HepG2 (cell line): ENCODE measurements at regions not wholly inside any gene's neighbourhood (a gene's known extent, or its start where the extent isn't known, plus 50 kb on each side); places are given as distances from the start of the nearest gene placed in this dataset.

Experiments
- ATAC-seq: fragments of 200-7000 bp; cut with Tn5 transposase; 3 replicates; pipeline ENCODE4 v1.9.1; 2020; ENCODE audit warnings: mild to moderate bottlenecking, moderate library complexity
- BruUV-seq: library from RNA; stranded (reverse); fragments of 400-500 nt; replicated peaks from 2 replicates; lab custom pipeline; 2021; lab: Mats Ljungman, UMichigan
- CTCF ChIA-PET: fragments of 300-600 bp; formaldehyde crosslinking; extraction: SDS; loops from one replicate; lab custom pipeline; 2021; ENCODE audit warnings: low total read pairs, inconsistent platforms, low intra/inter-chr PET ratio; lab: Yijun Ruan, JAX
- POLR2A ChIA-PET: fragments of 350-600 bp; sonication (Branson Sonifier 250); formaldehyde crosslinking; loops from one replicate; lab custom pipeline; 2020; ENCODE audit warnings: antibody characterized with exemption, inconsistent platforms; lab: Yijun Ruan, JAX
- DNase-seq: peaks from one replicate; pipeline ENCODE4 v3.0.0-alpha.2; 2015; ENCODE audit warnings: low spot score
- FAIRE-seq: peaks from 3 replicates; lab custom pipeline; 2011; peaks lifted over from hg19 to GRCh38; lab: Jason Lieb, UNC
- H2AFZ ChIP-seq: one replicate; pipeline ENCODE4 v1.6.1; 2011; ENCODE audit warnings: low read length, inconsistent platforms
- H3K27ac ChIP-seq: fragments of 300-600 bp; 3 replicates; pipeline ENCODE4 v1.8.0; 2011; ENCODE audit warnings: mixed run types, mild to moderate bottlenecking, mixed read lengths, low read length, inconsistent platforms; ENCODE audit not compliant: insufficient read depth; ENCODE audit errors: extremely low read length
- H3K27me3 ChIP-seq, 2 experiments: fragments of 200-600 bp in 1 of 2; 2 replicates in 1 of 2; 3 replicates in 1 of 2; pipeline versions ENCODE4 v1.6.0 to v1.8.0; 2011; ENCODE audit warnings: low read length in 2 of 2, mild to moderate bottlenecking in 2 of 2, moderate library complexity in 2 of 2, inconsistent platforms in 1 of 2; ENCODE audit not compliant: insufficient read depth in 2 of 2, control insufficient read depth in 1 of 2
- H3K36me3 ChIP-seq, 2 experiments: fragments of 200-600 bp in 1 of 2; replicated peaks in 1 of 2; 2 replicates in 1 of 2; 3 replicates in 1 of 2; pipeline versions ENCODE4 v1.5.1 to v1.8.0; 2011; ENCODE audit warnings: low read length in 2 of 2, inconsistent platforms in 1 of 2; ENCODE audit not compliant: insufficient read depth in 2 of 2, control insufficient read depth in 1 of 2
- H3K4me1 ChIP-seq: 2 replicates; pipeline ENCODE4 v1.5.1; 2012; ENCODE audit warnings: low read length, inconsistent platforms; ENCODE audit not compliant: insufficient read depth
- H3K4me2 ChIP-seq: 2 replicates; pipeline ENCODE4 v1.6.0; 2011; ENCODE audit warnings: low read depth, low read length, inconsistent platforms
- H3K4me3 ChIP-seq, 3 experiments: fragments of 200-600 bp in 1 of 3; sonication (generic), shearing (Covaris generic) in 1 of 3; replicated peaks in 1 of 3; 2 replicates each; pipeline ENCODE4 v1.5.1; 2011 to 2016; ENCODE audit warnings: low read length in 3 of 3, inconsistent platforms in 2 of 3, low read depth in 2 of 3, mild to moderate bottlenecking in 2 of 3, control low read depth in 1 of 3, mixed read lengths in 1 of 3; ENCODE audit not compliant: insufficient read depth in 1 of 3
- H3K79me2 ChIP-seq: one replicate; pipeline ENCODE4 v1.6.1; 2011; ENCODE audit warnings: low read length, inconsistent platforms; ENCODE audit not compliant: insufficient read depth
- H3K9ac ChIP-seq: 2 replicates; pipeline ENCODE4 v1.6.0; 2011; ENCODE audit warnings: mild to moderate bottlenecking, low read depth, low read length, inconsistent platforms; ENCODE audit not compliant: insufficient read depth
- H3K9me3 ChIP-seq: 2 replicates; pipeline ENCODE4 v1.5.1; 2012; ENCODE audit warnings: mild to moderate bottlenecking, low read length
- H4K20me1 ChIP-seq: 2 replicates; pipeline ENCODE4 v1.6.0; 2011; ENCODE audit warnings: inconsistent platforms, mild to moderate bottlenecking, low read length, moderate library complexity; ENCODE audit not compliant: insufficient read depth
- ATF7 ChIP-seq, 2 experiments: fragments of 450-650 bp in 1 of 2; sonication (generic) in 1 of 2; formaldehyde crosslinking in 1 of 2; IDR thresholded peaks; 2 replicates each; pipeline versions ENCODE4 v1.4.0 to v1.6.1; 2016 to 2020; ENCODE audit warnings: antibody characterized with exemption in 1 of 2, mild to moderate bottlenecking in 1 of 2, missing genetic modification reagents in 1 of 2
- CBX2 ChIP-seq, 2 experiments: fragments of 200-600 bp in 1 of 2; sonication (generic); formaldehyde crosslinking in 1 of 2; IDR thresholded peaks; 2 replicates each; pipeline versions ENCODE4 v1.7.0 to v1.8.1; 2018 to 2022; ENCODE audit warnings: low read depth in 2 of 2, low read length in 1 of 2, mild to moderate bottlenecking in 1 of 2, missing genetic modification reagents in 1 of 2
- EHMT2 ChIP-seq: fragments of 200-600 bp; sonication (generic); IDR thresholded peaks from 2 replicates; pipeline ENCODE4 v1.7.0; 2017; ENCODE audit warnings: antibody characterized with exemption, low read depth, low read length, borderline replicate concordance
- EP300 ChIP-seq, 3 experiments: sonication (generic) in 1 of 3; formaldehyde crosslinking in 1 of 3; IDR thresholded peaks; 2 replicates each; pipeline versions ENCODE4 v1.5.1 to v1.6.1; 2011 to 2020; ENCODE audit warnings: low read depth in 2 of 3, low read length in 2 of 3, borderline replicate concordance in 1 of 3, improper control_type of control experiment in 1 of 3, mild to moderate bottlenecking in 1 of 3, missing genetic modification reagents in 1 of 3, moderate library complexity in 1 of 3
- FOXM1 ChIP-seq: sonication (generic); formaldehyde crosslinking; IDR thresholded peaks from 2 replicates; pipeline ENCODE4 v1.5.0; 2020; ENCODE audit warnings: missing genetic modification reagents
- HIVEP1 ChIP-seq: sonication (generic); formaldehyde crosslinking; IDR thresholded peaks from 2 replicates; pipeline ENCODE4 v1.4.0; 2020; ENCODE audit warnings: mild to moderate bottlenecking, missing genetic modification reagents
- NR2F2 ChIP-seq: IDR thresholded peaks from 2 replicates; pipeline ENCODE4 v1.6.1; 2012; ENCODE audit warnings: low read depth, inconsistent platforms, borderline replicate concordance
- PPARG ChIP-seq: conservative IDR thresholded peaks from 2 replicates; pipeline ENCODE4 v1.6.1; 2016; ENCODE audit warnings: missing biosample characterization, missing genetic modification reagents
- REL ChIP-seq: sonication (generic); formaldehyde crosslinking; conservative IDR thresholded peaks from 2 replicates; pipeline ENCODE4 v1.8.0; 2022; ENCODE audit warnings: mild to moderate bottlenecking, missing genetic modification reagents, moderate library complexity
- RELA ChIP-seq: sonication (generic); formaldehyde crosslinking; IDR thresholded peaks from 2 replicates; pipeline ENCODE4 v1.4.0; 2020; ENCODE audit warnings: missing genetic modification reagents
- RFX1 ChIP-seq: fragments of 450-650 bp; IDR thresholded peaks from 2 replicates; pipeline ENCODE4 v1.6.1; 2017
- TAF15 ChIP-seq: fragments of 200-400 bp; formaldehyde crosslinking; IDR thresholded peaks from one replicate; pipeline ENCODE4 v1.6.1; 2018; ENCODE audit warnings: mild to moderate bottlenecking, low read depth, low read length; ENCODE audit not compliant: poor library complexity, severe bottlenecking
- TGIF2 ChIP-seq: IDR thresholded peaks from 2 replicates; pipeline ENCODE4 v1.6.1; 2016; ENCODE audit warnings: control low read depth, missing compliant biosample characterization
- XBP1 ChIP-seq: sonication (generic); formaldehyde crosslinking; IDR thresholded peaks from 2 replicates; pipeline ENCODE4 v1.5.0; 2020; ENCODE audit warnings: missing genetic modification reagents
- ZNF260 ChIP-seq: sonication (generic); formaldehyde crosslinking; IDR thresholded peaks from 2 replicates; pipeline ENCODE4 v1.4.0; 2020; ENCODE audit warnings: missing genetic modification reagents, low read depth, mild to moderate bottlenecking, borderline replicate concordance
- ZNF558 ChIP-seq: sonication (generic); formaldehyde crosslinking; IDR thresholded peaks from 2 replicates; pipeline ENCODE4 v1.9.0; 2022; ENCODE audit warnings: mild to moderate bottlenecking, missing genetic modification reagents, borderline replicate concordance
- ZNF773 ChIP-seq: sonication (generic); formaldehyde crosslinking; IDR thresholded peaks from 2 replicates; pipeline ENCODE4 v1.4.0; 2020; ENCODE audit warnings: missing genetic modification reagents, borderline replicate concordance
- WGBS: methylation state at CpG from one replicate; pipeline ENCODE4 v1.1.6; 2017; ENCODE audit warnings: low lambda C conversion rate; 5-methylcytosine and 5-hydroxymethylcytosine counted together
- in situ Hi-C: cut with HindIII; loops from 2 replicates; pipeline ENCODE4 v1.10.0; 2017; ENCODE audit warnings: low pct_unique_long_range_greater_than_20kb; ENCODE audit not compliant: extremely low pct_ligation_motif_present
- intact Hi-C: fragments of 100-400 bp; cut with micrococcal nuclease; formaldehyde crosslinking; loops from one replicate; pipeline ENCODE4 v1.10.0; 2022; ENCODE audit not compliant: unreplicated experiment
- TF ChIP-seq, protein P1 (sequence below): IDR thresholded peaks from 2 replicates; pipeline ENCODE4 v1.6.1; 2016
- TF ChIP-seq, protein P2 (sequence below): sonication (generic); formaldehyde crosslinking; IDR thresholded peaks from 2 replicates; pipeline ENCODE4 v1.9.0; 2021; ENCODE audit warnings: mild to moderate bottlenecking, missing genetic modification reagents

GRCh38 chr3:174792864-174793263 lies 66.3 kb upstream of the NAALADL2 start:
- no peak overlapping the region for H2AFZ ChIP-seq
- ATAC-seq, result no peak
- no peaks in the 10 kb centered on the region for H3K4me1 ChIP-seq
- no peak overlapping the region for H3K9ac ChIP-seq
- intact Hi-C loops (no loop called here), in situ Hi-C loops (no loop called here)
- TF ChIP-seq EHMT2 (no peak), RELA (CRISPR knock-in tag) (no peak), ZNF558 (CRISPR knock-in tag) (no peak), RFX1 (no peak), TGIF2 (CRISPR knock-in tag) (no peak), ATF7 (IDR thresholded peaks at IDR 0.05) (no peak), ATF7 (CRISPR knock-in tag; IDR thresholded peaks at IDR 0.05) (no peak), ZNF260 (CRISPR knock-in tag) (no peak), EP300 (IDR thresholded peaks at IDR 0.05; ENCODE audit: low read depth in 2 of 2, low read length in 2 of 2) (no peak), EP300 (CRISPR knock-in tag; IDR thresholded peaks at IDR 0.05; ENCODE audit: borderline replicate concordance) (no peak), FOXM1 (no peak), CBX2 (IDR thresholded peaks at IDR 0.05; ENCODE audit: low read depth, low read length) (no peak), CBX2 (CRISPR knock-in tag; IDR thresholded peaks at IDR 0.05; ENCODE audit: low read depth) (no peak), HIVEP1 (CRISPR knock-in tag) (no peak), XBP1 (CRISPR knock-in tag) (no peak), NR2F2 (no peak), REL (no peak), ZNF773 (no peak), TAF15 (no peak), PPARG (CRISPR knock-in tag) (no peak)
- TF ChIP-seq, protein P1, sequence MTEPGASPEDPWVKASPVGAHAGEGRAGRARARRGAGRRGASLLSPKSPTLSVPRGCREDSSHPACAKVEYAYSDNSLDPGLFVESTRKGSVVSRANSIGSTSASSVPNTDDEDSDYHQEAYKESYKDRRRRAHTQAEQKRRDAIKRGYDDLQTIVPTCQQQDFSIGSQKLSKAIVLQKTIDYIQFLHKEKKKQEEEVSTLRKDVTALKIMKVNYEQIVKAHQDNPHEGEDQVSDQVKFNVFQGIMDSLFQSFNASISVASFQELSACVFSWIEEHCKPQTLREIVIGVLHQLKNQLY (CRISPR knock-in tag), result no peak
- TF ChIP-seq, protein P2, sequence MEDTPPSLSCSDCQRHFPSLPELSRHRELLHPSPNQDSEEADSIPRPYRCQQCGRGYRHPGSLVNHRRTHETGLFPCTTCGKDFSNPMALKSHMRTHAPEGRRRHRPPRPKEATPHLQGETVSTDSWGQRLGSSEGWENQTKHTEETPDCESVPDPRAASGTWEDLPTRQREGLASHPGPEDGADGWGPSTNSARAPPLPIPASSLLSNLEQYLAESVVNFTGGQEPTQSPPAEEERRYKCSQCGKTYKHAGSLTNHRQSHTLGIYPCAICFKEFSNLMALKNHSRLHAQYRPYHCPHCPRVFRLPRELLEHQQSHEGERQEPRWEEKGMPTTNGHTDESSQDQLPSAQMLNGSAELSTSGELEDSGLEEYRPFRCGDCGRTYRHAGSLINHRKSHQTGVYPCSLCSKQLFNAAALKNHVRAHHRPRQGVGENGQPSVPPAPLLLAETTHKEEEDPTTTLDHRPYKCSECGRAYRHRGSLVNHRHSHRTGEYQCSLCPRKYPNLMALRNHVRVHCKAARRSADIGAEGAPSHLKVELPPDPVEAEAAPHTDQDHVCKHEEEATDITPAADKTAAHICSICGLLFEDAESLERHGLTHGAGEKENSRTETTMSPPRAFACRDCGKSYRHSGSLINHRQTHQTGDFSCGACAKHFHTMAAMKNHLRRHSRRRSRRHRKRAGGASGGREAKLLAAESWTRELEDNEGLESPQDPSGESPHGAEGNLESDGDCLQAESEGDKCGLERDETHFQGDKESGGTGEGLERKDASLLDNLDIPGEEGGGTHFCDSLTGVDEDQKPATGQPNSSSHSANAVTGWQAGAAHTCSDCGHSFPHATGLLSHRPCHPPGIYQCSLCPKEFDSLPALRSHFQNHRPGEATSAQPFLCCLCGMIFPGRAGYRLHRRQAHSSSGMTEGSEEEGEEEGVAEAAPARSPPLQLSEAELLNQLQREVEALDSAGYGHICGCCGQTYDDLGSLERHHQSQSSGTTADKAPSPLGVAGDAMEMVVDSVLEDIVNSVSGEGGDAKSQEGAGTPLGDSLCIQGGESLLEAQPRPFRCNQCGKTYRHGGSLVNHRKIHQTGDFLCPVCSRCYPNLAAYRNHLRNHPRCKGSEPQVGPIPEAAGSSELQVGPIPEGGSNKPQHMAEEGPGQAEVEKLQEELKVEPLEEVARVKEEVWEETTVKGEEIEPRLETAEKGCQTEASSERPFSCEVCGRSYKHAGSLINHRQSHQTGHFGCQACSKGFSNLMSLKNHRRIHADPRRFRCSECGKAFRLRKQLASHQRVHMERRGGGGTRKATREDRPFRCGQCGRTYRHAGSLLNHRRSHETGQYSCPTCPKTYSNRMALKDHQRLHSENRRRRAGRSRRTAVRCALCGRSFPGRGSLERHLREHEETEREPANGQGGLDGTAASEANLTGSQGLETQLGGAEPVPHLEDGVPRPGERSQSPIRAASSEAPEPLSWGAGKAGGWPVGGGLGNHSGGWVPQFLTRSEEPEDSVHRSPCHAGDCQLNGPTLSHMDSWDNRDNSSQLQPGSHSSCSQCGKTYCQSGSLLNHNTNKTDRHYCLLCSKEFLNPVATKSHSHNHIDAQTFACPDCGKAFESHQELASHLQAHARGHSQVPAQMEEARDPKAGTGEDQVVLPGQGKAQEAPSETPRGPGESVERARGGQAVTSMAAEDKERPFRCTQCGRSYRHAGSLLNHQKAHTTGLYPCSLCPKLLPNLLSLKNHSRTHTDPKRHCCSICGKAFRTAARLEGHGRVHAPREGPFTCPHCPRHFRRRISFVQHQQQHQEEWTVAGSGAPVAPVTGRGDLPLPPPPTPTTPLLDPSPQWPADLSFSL (CRISPR knock-in tag), result no peak
- H3K27me3 ChIP-seq, result no peaks in the 10 kb centered on the region
- no peak overlapping the region for H3K4me3 ChIP-seq
- FAIRE-seq, result no peak
- no peaks in the 10 kb centered on the region for H4K20me1 ChIP-seq
- no peak for DNase-seq
- CTCF ChIA-PET, result no interaction called here
- 0% methylated on average over 1 of the region's 1 CpG for WGBS
- H3K27ac ChIP-seq, result no peak overlapping the region
- no peaks in the 10 kb centered on the region; the same call in 1 of the 2 replicates for H3K9me3 ChIP-seq
- no peaks in the 10 kb centered on the region for H3K79me2 ChIP-seq
- no peak overlapping the region for H3K4me2 ChIP-seq
- no TSS peak for BruUV-seq
- H3K36me3 ChIP-seq, result no peaks in the 10 kb centered on the region
- POLR2A ChIA-PET, result no interaction called here
